ENCODE measurements at regions not wholly inside any gene's neighbourhood (a gene's known extent, or its start where the extent isn't known, plus 50 kb on each side); places are given as distances from the start of the nearest gene placed in this dataset.

DNA sequence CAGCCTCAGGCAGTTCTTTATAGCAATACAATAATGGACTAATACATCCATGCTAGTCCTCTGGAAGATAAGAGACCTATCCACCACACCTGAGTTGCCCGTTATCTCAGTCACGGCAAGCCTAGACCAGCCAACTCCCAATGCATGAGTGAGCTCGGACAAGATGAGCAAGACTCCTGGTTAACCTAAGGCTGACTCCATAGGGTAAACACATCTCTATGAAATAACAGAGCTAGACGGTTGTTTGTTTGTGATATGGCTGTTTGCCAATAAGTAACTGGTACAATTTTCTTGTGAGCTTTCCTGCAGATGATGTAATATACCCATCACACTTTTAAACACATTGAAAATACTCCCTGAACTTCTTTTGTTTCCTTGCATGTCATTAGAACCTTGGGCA is 70.6 kb upstream of the PHACTR1 start:
- DNase-seq (ENCODE audit: low spot score), result no peak
- H3K27ac ChIP-seq (ENCODE audit: poor library complexity, severe bottlenecking), result no peak overlapping the region
- no peaks in the 10 kb centered on the region for H3K36me3 ChIP-seq (ENCODE audit: low read depth)
- H3K4me3 ChIP-seq (ENCODE audit: severe bottlenecking), result no peak overlapping the region
- no peak for ATAC-seq (ENCODE audit: low read depth)
- H3K4me1 ChIP-seq (ENCODE audit: insufficient read depth, poor library complexity, severe bottlenecking), result no peaks in the 10 kb centered on the region
- TF ChIP-seq, protein P1, sequence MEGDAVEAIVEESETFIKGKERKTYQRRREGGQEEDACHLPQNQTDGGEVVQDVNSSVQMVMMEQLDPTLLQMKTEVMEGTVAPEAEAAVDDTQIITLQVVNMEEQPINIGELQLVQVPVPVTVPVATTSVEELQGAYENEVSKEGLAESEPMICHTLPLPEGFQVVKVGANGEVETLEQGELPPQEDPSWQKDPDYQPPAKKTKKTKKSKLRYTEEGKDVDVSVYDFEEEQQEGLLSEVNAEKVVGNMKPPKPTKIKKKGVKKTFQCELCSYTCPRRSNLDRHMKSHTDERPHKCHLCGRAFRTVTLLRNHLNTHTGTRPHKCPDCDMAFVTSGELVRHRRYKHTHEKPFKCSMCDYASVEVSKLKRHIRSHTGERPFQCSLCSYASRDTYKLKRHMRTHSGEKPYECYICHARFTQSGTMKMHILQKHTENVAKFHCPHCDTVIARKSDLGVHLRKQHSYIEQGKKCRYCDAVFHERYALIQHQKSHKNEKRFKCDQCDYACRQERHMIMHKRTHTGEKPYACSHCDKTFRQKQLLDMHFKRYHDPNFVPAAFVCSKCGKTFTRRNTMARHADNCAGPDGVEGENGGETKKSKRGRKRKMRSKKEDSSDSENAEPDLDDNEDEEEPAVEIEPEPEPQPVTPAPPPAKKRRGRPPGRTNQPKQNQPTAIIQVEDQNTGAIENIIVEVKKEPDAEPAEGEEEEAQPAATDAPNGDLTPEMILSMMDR (IDR thresholded peaks at IDR 0.05; ENCODE audit: poor library complexity, severe bottlenecking), result no peak
- no peaks in the 10 kb centered on the region for H3K27me3 ChIP-seq (ENCODE audit: insufficient read depth, poor library complexity, severe bottlenecking)
- peaks cover 4% of the 10 kb centered on the region for H3K9me3 ChIP-seq (ENCODE audit: severe bottlenecking)

DNA sequence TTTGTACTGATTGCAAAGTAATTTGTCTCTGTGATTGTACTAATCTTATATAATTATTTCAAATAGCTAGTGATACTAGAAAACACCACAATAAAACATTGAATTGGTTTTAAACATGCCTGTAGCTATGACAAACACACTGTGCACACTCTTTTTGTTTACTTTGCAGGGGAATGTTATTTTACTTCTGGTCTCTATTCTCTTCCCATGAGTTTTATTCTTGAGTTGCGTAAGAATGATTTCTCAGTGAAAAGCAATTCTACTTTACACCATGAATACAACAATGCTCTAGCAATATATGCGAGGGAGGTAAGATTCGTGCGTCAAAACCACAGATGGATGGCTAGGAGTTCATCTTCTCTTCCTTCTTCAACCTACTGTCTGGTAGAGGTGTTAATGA is 68.4 kb upstream of the PHACTR1 start:
- Histone ChIP-seq H3K36me3 (ENCODE audit: low read depth) (no peaks in the 10 kb centered on the region), H3K27me3 (ENCODE audit: insufficient read depth, poor library complexity, severe bottlenecking) (no peaks in the 10 kb centered on the region), H3K9me3 (ENCODE audit: severe bottlenecking) (peaks cover 3% of the 10 kb centered on the region), H3K4me1 (ENCODE audit: insufficient read depth, poor library complexity, severe bottlenecking) (no peaks in the 10 kb centered on the region), H3K27ac (ENCODE audit: poor library complexity, severe bottlenecking) (no peak overlapping the region), H3K4me3 (ENCODE audit: severe bottlenecking) (no peak overlapping the region)
- ATAC-seq (ENCODE audit: low read depth), result no peak
- TF ChIP-seq, protein P1 (IDR thresholded peaks at IDR 0.05; ENCODE audit: poor library complexity, severe bottlenecking), result no peak
- DNase-seq (ENCODE audit: low spot score), result no peak

DNA sequence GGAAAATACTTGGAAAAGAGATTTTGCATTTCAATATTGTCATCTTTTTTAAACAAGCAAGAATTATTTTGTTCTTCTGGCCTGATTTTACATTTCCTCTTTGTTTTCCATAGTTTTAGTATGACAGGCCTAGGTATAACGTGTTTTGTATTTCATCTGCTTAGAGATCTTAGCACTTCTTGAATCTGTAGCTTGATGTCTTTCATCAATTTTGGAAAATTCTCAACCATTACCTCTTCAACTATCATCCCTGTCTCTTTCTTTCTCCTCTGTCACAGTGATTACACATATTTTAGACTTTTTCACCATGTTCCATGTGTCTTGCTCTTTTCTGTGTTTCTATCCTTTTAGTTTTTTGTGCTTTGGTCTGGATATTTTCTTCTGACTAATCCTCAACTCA is 67.2 kb upstream of the PHACTR1 start:
- Histone ChIP-seq H3K4me1 (ENCODE audit: insufficient read depth, poor library complexity, severe bottlenecking) (no peaks in the 10 kb centered on the region), H3K4me3 (ENCODE audit: severe bottlenecking) (no peak overlapping the region), H3K36me3 (ENCODE audit: low read depth) (no peaks in the 10 kb centered on the region), H3K27ac (ENCODE audit: poor library complexity, severe bottlenecking) (no peak overlapping the region), H3K27me3 (ENCODE audit: insufficient read depth, poor library complexity, severe bottlenecking) (no peaks in the 10 kb centered on the region), H3K9me3 (ENCODE audit: severe bottlenecking) (peaks cover 3% of the 10 kb centered on the region)
- no peak for ATAC-seq (ENCODE audit: low read depth)
- TF ChIP-seq, protein P1 (IDR thresholded peaks at IDR 0.05; ENCODE audit: poor library complexity, severe bottlenecking), result no peak
- no peak for DNase-seq (ENCODE audit: low spot score)

DNA sequence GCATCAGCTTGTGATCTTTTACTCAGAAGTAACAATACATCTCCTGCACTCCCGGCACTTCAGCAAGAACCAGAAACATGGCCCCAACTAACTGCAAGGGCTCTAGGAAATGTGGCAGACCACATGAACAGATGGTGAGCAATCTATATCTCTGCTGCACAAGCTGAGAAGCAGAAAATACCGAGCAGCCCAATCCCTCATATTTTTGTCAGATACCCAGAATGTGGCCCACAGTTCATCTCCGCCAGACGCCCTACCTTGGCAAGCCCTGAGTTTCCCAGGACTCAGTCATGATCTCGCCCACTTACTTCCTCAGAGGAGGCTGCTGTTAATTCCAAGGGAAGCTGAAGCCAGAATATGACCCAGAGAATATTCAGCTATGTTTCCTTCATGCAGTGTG is 63.1 kb upstream of the PHACTR1 start:
- peaks cover 3% of the 10 kb centered on the region for H3K9me3 ChIP-seq (ENCODE audit: severe bottlenecking)
- TF ChIP-seq, protein P1 (IDR thresholded peaks at IDR 0.05; ENCODE audit: poor library complexity, severe bottlenecking), result no peak
- ATAC-seq (ENCODE audit: low read depth) (no peak), DNase-seq (ENCODE audit: low spot score) (no peak)
- H3K4me3 ChIP-seq (ENCODE audit: severe bottlenecking), result no peak overlapping the region
- H3K27ac ChIP-seq (ENCODE audit: poor library complexity, severe bottlenecking), result no peak overlapping the region
- no peaks in the 10 kb centered on the region for H3K4me1 ChIP-seq (ENCODE audit: insufficient read depth, poor library complexity, severe bottlenecking)
- H3K36me3 ChIP-seq (ENCODE audit: low read depth), result no peaks in the 10 kb centered on the region
- H3K27me3 ChIP-seq (ENCODE audit: insufficient read depth, poor library complexity, severe bottlenecking), result no peaks in the 10 kb centered on the region

DNA sequence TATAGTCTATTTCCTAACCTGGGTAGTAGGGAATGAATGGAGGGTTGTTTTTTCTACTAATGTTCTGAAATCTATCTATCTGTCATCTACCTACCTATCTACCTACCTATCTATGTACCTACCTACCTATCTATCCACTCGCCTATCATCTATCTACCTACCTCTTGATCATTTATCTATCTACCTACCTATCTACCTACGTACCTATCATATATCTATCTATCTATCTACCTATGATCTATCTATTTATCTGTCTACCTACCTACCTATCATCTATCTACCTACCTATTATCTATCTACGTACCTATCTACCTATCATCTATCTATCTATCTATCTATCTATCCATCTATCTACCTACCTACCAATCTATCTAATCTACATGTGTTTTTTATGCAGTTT is 62.5 kb upstream of the PHACTR1 start:
- H3K27me3 ChIP-seq (ENCODE audit: insufficient read depth, poor library complexity, severe bottlenecking), result no peaks in the 10 kb centered on the region
- TF ChIP-seq, protein P1 (IDR thresholded peaks at IDR 0.05; ENCODE audit: poor library complexity, severe bottlenecking), result no peak
- ATAC-seq (ENCODE audit: low read depth), result no peak
- no peaks in the 10 kb centered on the region for H3K4me1 ChIP-seq (ENCODE audit: insufficient read depth, poor library complexity, severe bottlenecking)
- no peaks in the 10 kb centered on the region for H3K36me3 ChIP-seq (ENCODE audit: low read depth)
- DNase-seq (ENCODE audit: low spot score), result no peak
- H3K9me3 ChIP-seq (ENCODE audit: severe bottlenecking), result peaks cover 3% of the 10 kb centered on the region
- no peak overlapping the region for H3K4me3 ChIP-seq (ENCODE audit: severe bottlenecking)
- no peak overlapping the region for H3K27ac ChIP-seq (ENCODE audit: poor library complexity, severe bottlenecking)
